Osteoblast (primary cell): ENCODE measurements at regions not wholly inside any gene's neighbourhood (a gene's known extent, or its start where the extent isn't known, plus 50 kb on each side); places are given as distances from the start of the nearest gene placed in this dataset. TPM values are rescaled to one million over a fixed set of nuclear protein-coding genes. Genes with fewer than 3 reads are reported as not detected.

Experiments used
- DNase-seq: peaks from one replicate; pipeline ENCODE4 v3.0.0; 2011; ENCODE audit warnings: low spot score, mixed read lengths; ENCODE audit not compliant: insufficient read length; ENCODE audit errors: missing footprints
- H2AFZ ChIP-seq: 2 replicates; pipeline ENCODE4 v1.6.0; 2011; ENCODE audit warnings: mild to moderate bottlenecking, low read length
- H3K27ac ChIP-seq: 2 replicates; pipeline ENCODE4 v1.5.1; 2011; ENCODE audit warnings: mild to moderate bottlenecking, low read depth, low read length, moderate library complexity
- H3K27me3 ChIP-seq: 2 replicates; pipeline ENCODE4 v1.6.0; 2012; ENCODE audit warnings: mild to moderate bottlenecking, control low read depth, inconsistent platforms, low read length, moderate library complexity; ENCODE audit not compliant: insufficient read depth
- H3K36me3 ChIP-seq: 2 replicates; pipeline ENCODE4 v1.5.1; 2011; ENCODE audit warnings: mild to moderate bottlenecking, low read length, control low read depth, moderate library complexity; ENCODE audit not compliant: insufficient read depth
- H3K4me1 ChIP-seq: 2 replicates; pipeline ENCODE4 v1.5.1; 2011; ENCODE audit warnings: mild to moderate bottlenecking, low read length, control low read depth, moderate library complexity; ENCODE audit not compliant: insufficient read depth
- H3K4me2 ChIP-seq: 2 replicates; pipeline ENCODE4 v1.6.0; 2011; ENCODE audit warnings: mild to moderate bottlenecking, low read length; ENCODE audit not compliant: insufficient read depth
- H3K4me3 ChIP-seq: fragments of 200-600 bp; sonication (generic); 3 replicates; pipeline ENCODE4 v1.5.1; 2012; ENCODE audit warnings: mild to moderate bottlenecking, low read length, inconsistent platforms; ENCODE audit not compliant: insufficient read depth
- H3K79me2 ChIP-seq: 2 replicates; pipeline ENCODE4 v1.6.0; 2012; ENCODE audit warnings: mild to moderate bottlenecking, low read length, control low read depth, inconsistent platforms; ENCODE audit not compliant: insufficient read depth
- H3K9me3 ChIP-seq: 2 replicates; pipeline ENCODE4 v1.5.1; 2011; ENCODE audit warnings: low read depth, low read length, control low read depth
- H4K20me1 ChIP-seq: 2 replicates; pipeline ENCODE4 v1.6.0; 2012; ENCODE audit warnings: mild to moderate bottlenecking, low read length, control low read depth; ENCODE audit not compliant: insufficient read depth
- CTCF ChIP-seq: IDR thresholded peaks from 2 replicates; pipeline ENCODE4 v1.5.1; 2011; ENCODE audit warnings: mild to moderate bottlenecking, low read depth, low read length, moderate library complexity; ENCODE audit errors: extremely low read depth
- small RNA-seq: library from RNA; depleted of rRNA; stranded (forward); fragments of <200 nt; gene quantifications from one replicate; pipeline ENCODE3, GENCODE V24; 2012

GRCh38 chr15:24617646-24618045, 57.9 kb upstream of the NPAP1 start:
- Histone ChIP-seq H3K9me3 (no peaks in the 10 kb centered on the region), H3K36me3 (no peaks in the 10 kb centered on the region), H3K4me1 (no peaks in the 10 kb centered on the region), H3K79me2 (no peaks in the 10 kb centered on the region), H3K27me3 (no peaks in the 10 kb centered on the region), H3K27ac (no peak overlapping the region), H3K4me3 (no peak overlapping the region), H3K4me2 (no peak overlapping the region), H2AFZ (no peak overlapping the region), H4K20me1 (no peaks in the 10 kb centered on the region)
- DNase-seq = no peak
- TF ChIP-seq CTCF = no peak

GRCh38 chr15:24621630-24622215, 53.9 kb upstream of the NPAP1 start:
- Histone ChIP-seq H2AFZ (no peak overlapping the region), H3K4me3 (no peak overlapping the region), H3K27ac (no peak overlapping the region), H3K36me3 (no peaks in the 10 kb centered on the region), H3K4me2 (no peak overlapping the region), H3K4me1 (no peaks in the 10 kb centered on the region), H4K20me1 (no peaks in the 10 kb centered on the region), H3K9me3 (peaks cover 2% of the 10 kb centered on the region), H3K27me3 (no peaks in the 10 kb centered on the region), H3K79me2 (no peaks in the 10 kb centered on the region)
- DNase-seq = no peak
- TF ChIP-seq CTCF = no peak

Small RNAs in the stretch of these regions (small RNA-seq; reads per million reads assigned to genes)
- gene RNU6-741P = not detected
